GM19240 (cell line): ENCODE measurements at regions not wholly inside any gene's neighbourhood (a gene's known extent, or its start where the extent isn't known, plus 50 kb on each side); places are given as distances from the start of the nearest gene placed in this dataset.

ENCODE experiments used
- DNase-seq: peaks from one replicate; pipeline ENCODE4 v3.0.0; 2011; ENCODE audit warnings: low spot score; ENCODE audit not compliant: insufficient read length

DNA sequence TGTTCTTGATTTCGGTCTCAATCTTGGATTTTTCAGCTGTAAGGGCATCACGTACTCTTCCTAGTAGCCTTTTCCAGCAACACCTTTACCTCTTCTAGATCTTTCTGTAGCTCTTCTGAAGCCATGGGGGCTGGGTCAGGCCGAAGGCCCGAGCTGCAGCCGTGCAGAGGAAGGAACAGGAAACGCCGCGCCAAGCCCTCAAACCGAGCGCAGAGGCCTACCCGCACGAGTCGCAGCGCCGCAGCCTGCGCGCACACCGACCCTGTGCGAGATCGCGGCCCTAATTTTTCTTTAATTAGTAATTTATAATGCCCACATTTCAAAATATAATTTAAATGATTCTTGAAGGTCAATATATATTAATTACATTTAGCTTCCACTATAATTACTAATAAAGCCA, 483.8 kb downstream of the NUP35 start:
- no peak for DNase-seq

DNA sequence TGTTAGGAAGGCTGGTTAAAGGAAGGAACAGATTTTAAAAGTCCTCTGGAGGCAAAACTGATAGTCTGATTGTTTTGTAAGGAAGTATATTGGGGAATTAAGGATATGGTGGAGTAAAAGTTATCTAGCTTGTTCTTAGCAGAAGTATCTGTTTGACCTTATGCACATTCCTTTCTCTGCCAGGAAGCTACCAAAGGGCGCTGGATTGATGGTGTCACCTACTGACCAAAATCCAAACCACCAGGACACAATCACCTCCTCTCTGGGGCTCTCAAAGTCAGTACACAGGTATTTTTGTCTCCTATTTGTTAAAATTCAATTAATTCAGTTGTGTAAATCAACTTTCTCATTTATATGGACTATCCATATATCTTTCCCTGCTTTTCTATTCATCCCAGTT, 484.5 kb downstream of the NUP35 start:
- no peak for DNase-seq

DNA sequence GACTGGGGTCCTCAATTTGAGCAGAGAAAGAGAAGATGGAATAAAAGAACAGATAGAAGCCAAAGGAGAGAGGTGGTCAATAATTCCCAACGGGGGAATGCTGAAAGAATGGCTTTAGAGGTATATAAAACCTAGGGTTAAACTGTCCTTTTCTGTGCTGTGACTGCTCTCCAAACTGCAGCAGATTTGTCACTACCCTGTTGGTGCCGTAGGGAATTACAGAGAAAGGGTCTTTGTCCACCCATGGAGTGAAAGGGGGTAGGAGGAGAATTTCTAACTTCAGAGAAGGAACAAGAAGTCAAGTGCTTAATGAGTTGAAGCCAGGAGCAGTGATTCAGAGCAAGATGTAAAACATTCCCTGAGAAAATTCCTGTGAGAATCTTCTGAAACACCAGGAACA, 486.5 kb downstream of the NUP35 start:
- DNase-seq, result no peak

- no peak for DNase-seq
These were observed 490.7 kb downstream of the NUP35 start for GRCh38 chr2:183614799-183615435.

- DNase-seq, result no peak
These were observed 499.0 kb downstream of the NUP35 start for GRCh38 chr2:183623227-183623626.

DNA sequence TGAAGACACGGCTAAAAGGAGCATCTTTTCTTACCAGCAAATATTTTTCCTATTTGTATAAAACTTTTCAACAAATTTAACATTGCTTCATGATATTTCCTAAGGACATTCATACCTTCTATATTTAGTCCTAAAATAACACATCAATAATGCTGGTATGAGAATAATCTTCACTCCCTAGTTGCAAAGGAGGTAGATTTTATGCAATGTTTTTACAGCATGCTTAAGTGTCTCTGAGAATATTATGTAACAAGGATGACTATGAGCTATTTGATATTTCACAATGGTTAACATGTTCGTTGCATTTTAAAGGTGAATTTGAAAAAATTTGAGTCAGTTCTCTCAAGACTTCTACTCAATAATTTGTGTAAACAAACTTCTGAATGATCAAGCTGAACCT, 506.7 kb downstream of the NUP35 start:
- DNase-seq, result no peak

GRCh38 chr2:183656121-183656520, 531.9 kb downstream of the NUP35 start:
- DNase-seq, result no peak

DNA sequence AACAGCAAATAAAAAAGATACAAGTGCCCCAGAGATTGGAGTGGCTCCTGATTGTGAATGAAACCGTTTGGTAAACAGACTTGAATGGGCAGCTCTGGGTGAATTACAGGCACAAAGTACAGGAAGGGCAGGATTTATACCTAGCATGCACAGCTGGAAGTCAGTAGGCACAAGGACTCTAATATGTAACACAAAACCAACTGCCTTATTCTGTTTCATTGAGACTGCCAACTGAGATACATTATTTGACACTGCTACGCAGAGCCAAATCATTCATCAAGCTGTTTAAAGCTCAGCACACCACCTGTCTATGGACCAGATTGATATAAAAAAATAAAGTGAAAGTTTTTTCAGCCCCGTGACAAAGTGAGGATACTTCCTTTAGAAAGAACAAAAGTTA, 541.2 kb downstream of the NUP35 start:
- DNase-seq, result no peak

DNA sequence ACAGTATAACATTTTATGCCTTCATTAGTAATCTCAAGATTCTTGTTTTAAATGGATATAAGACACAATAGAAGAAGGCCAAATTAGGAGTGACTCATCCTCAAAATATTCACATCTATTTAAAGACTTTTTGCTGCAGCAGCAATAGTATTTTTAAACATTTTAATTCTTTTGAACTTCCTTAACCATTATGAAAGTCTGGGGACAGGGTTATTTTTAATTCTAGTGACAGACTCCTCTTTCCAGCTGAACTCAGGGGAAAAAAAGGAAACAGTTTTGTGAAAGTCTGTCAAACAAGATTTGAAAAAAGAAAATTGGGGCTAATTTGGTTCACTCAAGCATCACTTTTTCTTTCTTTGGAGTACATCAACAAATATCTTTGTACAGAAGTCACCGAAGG, 541.8 kb downstream of the NUP35 start:
- DNase-seq, result no peak

DNA sequence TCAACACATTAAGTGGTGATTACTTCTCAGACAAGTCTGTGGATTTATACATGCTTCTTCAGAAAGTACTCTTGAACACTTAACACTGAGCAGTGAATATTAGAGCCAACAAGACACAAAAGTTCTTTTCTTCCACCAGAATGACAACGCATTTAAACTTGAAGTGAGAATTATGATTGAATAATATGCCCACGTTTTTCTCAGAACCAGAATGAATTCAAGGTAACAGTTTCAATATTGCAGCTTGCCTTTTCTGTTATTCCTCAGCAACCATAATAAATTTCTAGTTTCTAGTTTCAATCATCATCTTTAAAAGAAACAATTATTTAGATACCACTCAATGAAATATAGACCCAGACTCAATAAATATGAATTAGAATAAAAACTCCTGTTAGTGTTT, 547.0 kb downstream of the NUP35 start:
- no peak for DNase-seq

DNA sequence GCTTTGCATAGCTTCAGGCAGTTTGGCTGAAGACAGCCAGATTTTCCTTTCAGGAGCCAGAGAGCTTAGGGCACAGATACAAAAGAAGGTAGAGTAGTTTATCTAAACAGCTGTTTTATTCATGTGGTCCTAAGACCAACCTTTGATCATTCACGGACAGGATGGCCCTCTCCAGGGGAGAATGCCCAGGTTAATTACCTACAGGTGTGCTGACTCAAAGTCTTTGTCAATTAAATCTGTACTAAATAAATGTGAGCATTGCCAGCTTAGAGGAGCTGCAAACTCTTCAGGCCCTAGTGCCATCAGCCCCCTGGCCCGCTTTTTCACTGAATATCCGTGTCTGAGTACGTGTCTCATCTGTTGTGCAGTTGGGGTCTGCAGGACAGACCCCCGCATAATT, 554.7 kb downstream of the NUP35 start:
- DNase-seq, result no peak

DNA sequence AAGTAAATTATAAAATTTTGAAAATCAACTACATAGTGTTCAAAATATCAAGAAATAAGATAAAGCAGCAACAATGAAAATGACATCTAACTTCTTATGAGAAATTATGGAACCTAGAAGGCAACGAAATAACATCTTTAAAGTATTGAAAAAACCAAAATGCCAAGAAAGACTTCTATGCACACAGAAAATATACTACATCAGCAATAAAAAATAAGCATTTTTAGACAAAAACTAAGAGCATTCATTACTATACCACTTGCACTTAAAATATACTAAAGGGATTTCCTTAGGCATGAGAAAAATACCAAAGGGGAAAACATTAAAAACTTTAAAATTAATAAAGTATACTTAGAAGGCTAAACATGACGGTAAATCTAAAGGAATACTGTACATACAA, 556.3 kb downstream of the NUP35 start:
- no peak for DNase-seq

GRCh38 chr2:183684686-183685085, 560.4 kb downstream of the NUP35 start:
- no peak for DNase-seq

DNA sequence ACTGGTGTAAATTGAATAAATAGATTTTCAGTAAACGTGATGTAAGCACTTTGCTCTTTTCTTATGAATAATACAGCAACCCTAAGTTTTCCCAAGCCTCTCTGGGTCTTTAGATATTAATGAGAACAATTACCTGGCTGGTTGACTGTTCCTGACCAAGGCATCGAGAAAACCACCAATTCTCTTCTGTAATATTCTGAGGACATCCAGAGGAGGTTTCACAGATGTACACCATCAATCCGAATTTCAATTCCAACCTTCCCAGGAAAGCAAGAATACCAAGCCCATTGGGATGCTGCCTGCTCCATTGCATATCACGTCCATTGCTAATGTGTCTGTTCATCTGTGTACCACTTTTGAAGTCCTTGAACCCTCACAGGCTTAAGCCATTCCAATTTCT, 571.8 kb downstream of the NUP35 start:
- no peak for DNase-seq

GRCh38 chr2:183709829-183710228, 585.6 kb downstream of the NUP35 start:
- no peak for DNase-seq

- DNase-seq, result no peak
These were observed 594.0 kb downstream of the NUP35 start for GRCh38 chr2:183718246-183718645.

DNA sequence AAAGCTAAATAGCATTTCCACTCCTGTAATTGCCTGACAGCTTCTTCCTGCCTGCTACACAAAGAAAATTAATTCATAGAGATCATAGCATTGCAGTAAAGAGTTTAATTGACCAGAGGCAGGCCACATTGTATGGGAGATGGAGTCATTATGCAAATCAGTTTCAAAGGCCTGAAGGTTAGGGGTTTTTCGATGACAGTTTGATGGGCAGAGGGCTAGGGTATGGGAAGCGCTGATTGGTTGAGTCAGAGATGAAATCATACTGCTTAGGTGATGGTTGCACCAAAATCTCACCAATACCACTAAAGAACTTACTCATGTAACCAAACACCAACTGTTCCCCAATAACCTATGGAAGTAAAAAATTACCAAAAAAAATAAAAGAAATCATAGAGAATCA, 599.0 kb downstream of the NUP35 start:
- DNase-seq, result no peak

DNA sequence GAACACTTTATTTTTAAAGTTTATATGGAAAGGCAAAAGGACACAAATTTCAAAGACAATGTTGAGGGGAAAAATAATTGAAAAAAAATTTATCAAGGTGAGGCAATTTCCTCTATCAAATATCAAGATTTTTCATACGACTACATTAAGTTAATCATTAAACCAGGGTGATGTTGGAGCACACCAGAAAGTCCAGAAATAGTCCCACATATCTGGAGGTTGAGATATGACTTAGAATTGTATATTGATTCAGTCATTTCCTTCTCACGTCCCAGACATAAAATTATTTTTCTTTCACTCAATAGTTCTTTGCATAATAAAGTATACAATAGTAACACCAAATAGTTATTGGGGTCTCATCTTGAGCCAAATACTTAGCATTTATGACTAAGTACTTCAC, 605.1 kb downstream of the NUP35 start:
- no peak for DNase-seq

- no peak for DNase-seq
These were observed 616.0 kb downstream of the NUP35 start for GRCh38 chr2:183740241-183740640.

DNA sequence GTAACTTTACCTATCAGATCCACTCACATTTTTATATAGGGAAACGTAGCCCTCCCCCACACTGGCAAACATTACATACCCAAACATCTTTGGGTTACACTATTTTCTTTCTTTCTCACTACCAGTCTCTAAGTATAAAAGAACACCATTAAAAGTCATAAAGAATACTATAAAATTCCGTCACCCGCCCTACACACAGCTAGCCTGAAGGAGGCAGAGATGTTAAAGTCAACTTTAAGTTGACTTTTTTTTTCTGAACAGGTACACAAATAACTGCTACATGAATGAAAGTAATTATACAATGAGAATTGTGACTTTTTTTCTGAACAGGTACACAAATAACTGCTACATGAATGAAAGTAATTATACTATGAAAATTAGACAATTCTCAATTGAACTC, 628.3 kb downstream of the NUP35 start:
- no peak for DNase-seq

DNA sequence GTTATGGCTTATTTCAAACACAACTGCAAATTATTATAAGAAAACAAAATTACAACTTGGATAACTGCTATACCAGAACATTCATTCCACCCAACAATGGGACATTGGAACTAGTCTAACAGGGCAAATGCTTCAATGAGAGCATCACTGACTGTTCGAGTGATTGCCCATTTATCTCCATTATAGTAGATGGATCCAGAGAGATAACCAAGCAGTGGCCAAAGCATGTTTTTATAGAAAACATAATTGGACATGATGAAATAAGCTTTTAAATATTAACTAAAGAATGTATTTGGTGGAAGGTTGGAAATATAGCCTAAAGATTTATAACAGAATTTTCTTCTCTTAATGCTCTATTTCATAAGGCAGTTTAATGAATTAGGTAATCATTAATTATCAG, 634.8 kb downstream of the NUP35 start:
- no peak for DNase-seq

GRCh38 chr2:183773775-183774174, 649.5 kb downstream of the NUP35 start:
- no peak for DNase-seq

- no peak for DNase-seq
These were observed 655.8 kb downstream of the NUP35 start for GRCh38 chr2:183780072-183780471.

DNA sequence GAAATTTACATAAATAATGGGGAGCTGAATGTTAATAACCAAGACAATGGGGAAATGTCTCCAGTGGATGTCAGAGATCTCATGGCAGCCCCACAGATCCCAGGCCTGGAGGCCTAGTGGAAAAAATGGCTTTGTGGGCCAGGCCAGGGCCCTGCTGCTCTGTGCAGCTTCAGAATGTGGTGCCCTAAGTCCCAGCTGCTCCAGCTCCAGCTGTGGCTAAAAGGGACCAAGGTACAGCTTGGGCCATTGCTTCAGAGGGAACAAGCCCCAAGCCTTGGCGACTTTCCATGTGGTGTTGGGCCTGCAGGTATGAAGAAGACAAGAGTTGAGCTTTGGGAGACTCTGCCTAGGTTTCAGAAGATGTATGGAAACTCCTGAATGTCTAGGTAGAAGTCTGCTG, 658.2 kb downstream of the NUP35 start:
- DNase-seq, result no peak
